ENCODE measurements at regions not wholly inside any gene's neighbourhood (a gene's known extent, or its start where the extent isn't known, plus 50 kb on each side); places are given as distances from the start of the nearest gene placed in this dataset.

DNA sequence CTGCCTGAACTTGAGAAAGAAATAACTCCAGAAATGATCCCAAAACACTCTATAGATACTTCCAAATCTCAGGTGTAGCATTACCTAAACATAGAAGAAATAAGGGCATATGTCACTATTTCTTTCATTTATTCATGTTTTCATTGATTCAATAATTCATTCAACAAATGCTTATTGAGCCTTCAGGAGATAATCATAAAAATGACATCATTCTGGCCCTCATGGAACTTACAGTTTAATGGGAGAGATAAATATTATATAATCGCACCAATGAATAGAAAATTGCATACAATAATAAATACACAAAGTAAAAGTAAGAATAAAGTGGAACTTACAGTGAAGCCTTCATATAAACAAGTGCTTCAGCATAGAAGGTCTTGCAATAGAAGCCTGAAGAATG lies 58.1 kb upstream of the NR2F2 start:
- in situ Hi-C loops (cut with MboI): no loop called here
- no peaks in the 10 kb centered on the region for H3K27me3 ChIP-seq (replicated peaks; ENCODE audit: insufficient read depth)
- H4K20me1 ChIP-seq (ENCODE audit: insufficient read depth): no peaks in the 10 kb centered on the region
- peaks cover 50% of the 10 kb centered on the region for H3F3A ChIP-seq (ENCODE audit: insufficient read depth)
- no peaks in the 10 kb centered on the region for H3K9me3 ChIP-seq (ENCODE audit: low read depth)
- peaks cover 57% of the 10 kb centered on the region for H3K4me1 ChIP-seq (ENCODE audit: insufficient read depth)
- H3K9ac ChIP-seq: no peak overlapping the region
- H3K27ac ChIP-seq: no peak overlapping the region
- TF ChIP-seq EZH2 (IDR thresholded peaks at IDR 0.05; ENCODE audit: insufficient read depth, poor library complexity, severe bottlenecking): no peak
- TF ChIP-seq EZH2phosphoT487 (IDR thresholded peaks at IDR 0.05; ENCODE audit: insufficient read depth, low read depth): no peak
- H3K36me3 ChIP-seq (ENCODE audit: low read depth): no peaks in the 10 kb centered on the region
- no peaks in the 10 kb centered on the region for H3K79me2 ChIP-seq (ENCODE audit: insufficient read depth)
- no peak overlapping the region for H3K4me3 ChIP-seq
- no peak for DNase-seq
- H3K4me2 ChIP-seq (ENCODE audit: unreplicated experiment): no peak overlapping the region
- H2AFZ ChIP-seq: no peak overlapping the region
- 98% methylated on average over 1 of the region's 1 CpG for WGBS, 2 experiments (ENCODE audit: low coverage in 1 of 2, low lambda C conversion rate in 2 of 2, missing lambda C conversion rate in 2 of 2)
- H3K9me2 ChIP-seq (ENCODE audit: insufficient read depth): no peaks in the 10 kb centered on the region

DNA sequence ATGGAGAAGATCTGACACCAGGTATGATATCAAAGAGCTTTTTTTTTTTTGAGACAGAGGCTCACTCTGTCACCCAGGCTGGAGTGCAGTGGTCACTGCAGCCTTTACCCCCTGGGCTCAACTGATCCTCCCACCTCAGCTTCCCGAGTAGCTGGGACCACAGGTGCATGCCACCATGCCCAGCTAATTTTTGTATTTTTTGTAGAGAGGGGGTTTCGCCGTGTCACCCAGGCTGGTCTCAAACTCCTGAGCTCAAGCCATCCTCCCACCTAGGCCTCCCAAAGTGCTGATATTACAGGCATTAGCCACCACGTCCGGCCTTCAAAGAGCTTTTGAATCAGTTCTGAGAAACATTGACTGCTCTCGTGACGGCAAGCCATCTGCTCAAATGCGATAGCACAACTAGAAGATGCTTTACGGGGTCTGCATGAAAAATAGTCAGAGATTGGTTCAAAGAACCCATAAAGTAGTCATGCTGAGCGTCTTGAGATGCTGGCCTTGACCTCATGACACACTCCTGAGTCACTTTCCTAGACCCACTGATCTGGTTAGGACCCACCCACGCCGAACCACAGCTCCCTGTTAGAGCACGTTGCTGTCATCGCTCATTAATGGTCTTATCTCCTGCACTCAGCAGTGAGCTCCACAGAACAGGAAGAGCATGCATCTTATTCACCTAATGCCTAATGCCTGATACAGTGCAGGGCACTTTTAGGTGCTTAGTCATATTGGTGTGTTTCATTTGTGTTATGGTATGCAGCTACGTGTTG lies 57.0 kb upstream of the NR2F2 start:
- no peak overlapping the region for H3K9ac ChIP-seq
- H3K4me2 ChIP-seq (ENCODE audit: unreplicated experiment): peak overlapping the region; percentile 78
- TF ChIP-seq EZH2phosphoT487 (IDR thresholded peaks at IDR 0.05; ENCODE audit: insufficient read depth, low read depth) (peak; percentile 100), EZH2 (IDR thresholded peaks at IDR 0.05; ENCODE audit: insufficient read depth, poor library complexity, severe bottlenecking) (no peak)
- 20 to 25% methylated on average over 15 of the region's 15 CpGs for WGBS, 2 experiments (ENCODE audit: low coverage in 1 of 2, low lambda C conversion rate in 2 of 2, missing lambda C conversion rate in 2 of 2)
- no peak overlapping the region for H2AFZ ChIP-seq
- no peaks in the 10 kb centered on the region for H3K9me3 ChIP-seq (ENCODE audit: low read depth)
- DNase-seq: peak; percentile 99
- H3K79me2 ChIP-seq (ENCODE audit: insufficient read depth): no peaks in the 10 kb centered on the region
- H3K27ac ChIP-seq: peak overlapping the region; percentile 25
- in situ Hi-C loops (cut with MboI): no loop called here
- H3K27me3 ChIP-seq (replicated peaks; ENCODE audit: insufficient read depth): no peaks in the 10 kb centered on the region
- H3K4me3 ChIP-seq: peak overlapping the region; percentile 16; the same call in 1 of the 2 replicates
- H3K36me3 ChIP-seq (ENCODE audit: low read depth): no peaks in the 10 kb centered on the region
- peaks cover 52% of the 10 kb centered on the region for H3F3A ChIP-seq (ENCODE audit: insufficient read depth)
- H3K4me1 ChIP-seq (ENCODE audit: insufficient read depth): peaks cover 57% of the 10 kb centered on the region
- H4K20me1 ChIP-seq (ENCODE audit: insufficient read depth): no peaks in the 10 kb centered on the region
- no peaks in the 10 kb centered on the region for H3K9me2 ChIP-seq (ENCODE audit: insufficient read depth)

DNA sequence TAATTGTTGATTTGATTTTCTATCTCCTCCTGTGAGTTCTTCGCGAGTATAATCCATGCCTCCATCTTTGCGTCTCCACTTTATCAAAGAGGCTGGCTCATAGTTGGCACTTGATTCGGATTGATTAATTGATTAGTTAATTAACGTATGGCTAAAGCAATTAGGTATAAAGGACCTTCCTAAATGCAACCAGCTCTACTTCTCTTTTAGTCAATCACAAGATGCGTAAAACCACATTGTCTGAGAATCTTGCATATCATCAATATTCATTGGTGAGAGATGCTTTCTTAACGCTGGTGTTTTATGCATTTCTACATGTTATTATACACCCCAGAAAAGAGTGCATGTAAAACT lies 56.4 kb upstream of the NR2F2 start:
- Histone ChIP-seq H3K4me3 (peak overlapping the region; percentile 16; the same call in 1 of the 2 replicates), H3F3A (ENCODE audit: insufficient read depth) (peaks cover 52% of the 10 kb centered on the region), H3K9ac (no peak overlapping the region), H3K9me2 (ENCODE audit: insufficient read depth) (no peaks in the 10 kb centered on the region), H3K27ac (peak overlapping the region; percentile 18), H3K27me3 (replicated peaks; ENCODE audit: insufficient read depth) (no peaks in the 10 kb centered on the region), H4K20me1 (ENCODE audit: insufficient read depth) (no peaks in the 10 kb centered on the region), H2AFZ (no peak overlapping the region), H3K79me2 (ENCODE audit: insufficient read depth) (no peaks in the 10 kb centered on the region), H3K36me3 (ENCODE audit: low read depth) (no peaks in the 10 kb centered on the region), H3K4me2 (ENCODE audit: unreplicated experiment) (peak overlapping the region; percentile 78), H3K4me1 (ENCODE audit: insufficient read depth) (peaks cover 53% of the 10 kb centered on the region), H3K9me3 (ENCODE audit: low read depth) (no peaks in the 10 kb centered on the region)
- WGBS, 2 experiments (ENCODE audit: low coverage in 1 of 2, low lambda C conversion rate in 2 of 2, missing lambda C conversion rate in 2 of 2): 37 to 38% methylated on average over 7 of the region's 7 CpGs
- no peak for TF ChIP-seq EZH2phosphoT487 (IDR thresholded peaks at IDR 0.05; ENCODE audit: insufficient read depth, low read depth)
- no peak for TF ChIP-seq EZH2 (IDR thresholded peaks at IDR 0.05; ENCODE audit: insufficient read depth, poor library complexity, severe bottlenecking)
- in situ Hi-C loops (cut with MboI): no loop called here
- DNase-seq: peak; percentile 18

DNA sequence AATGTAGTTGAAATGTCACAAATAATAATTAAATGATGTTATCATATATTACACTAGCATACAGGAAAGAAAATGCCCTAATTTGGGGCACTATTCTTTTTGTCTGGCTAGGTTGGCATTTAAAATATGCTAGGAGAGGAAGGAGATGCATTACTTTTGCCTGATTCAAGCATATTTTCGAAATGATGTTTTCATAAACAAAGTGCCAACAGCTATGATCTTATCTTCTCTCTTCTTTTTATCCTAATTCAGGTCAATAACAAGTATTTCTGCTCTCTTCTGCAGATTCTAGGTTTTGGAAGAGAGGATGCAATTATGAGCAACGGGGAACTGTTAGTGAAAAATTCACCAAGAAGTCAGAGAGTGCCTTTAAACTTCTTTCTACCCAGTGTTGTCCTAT lies 55.8 kb upstream of the NR2F2 start:
- Histone ChIP-seq H3K27me3 (replicated peaks; ENCODE audit: insufficient read depth) (no peaks in the 10 kb centered on the region), H3K36me3 (ENCODE audit: low read depth) (no peaks in the 10 kb centered on the region), H2AFZ (no peak overlapping the region), H3K4me2 (ENCODE audit: unreplicated experiment) (peak overlapping the region; percentile 78), H3K4me3 (no peak overlapping the region), H3F3A (ENCODE audit: insufficient read depth) (peaks cover 52% of the 10 kb centered on the region), H3K79me2 (ENCODE audit: insufficient read depth) (no peaks in the 10 kb centered on the region), H4K20me1 (ENCODE audit: insufficient read depth) (no peaks in the 10 kb centered on the region), H3K4me1 (ENCODE audit: insufficient read depth) (peaks cover 53% of the 10 kb centered on the region), H3K27ac (no peak overlapping the region), H3K9me3 (ENCODE audit: low read depth) (no peaks in the 10 kb centered on the region), H3K9me2 (ENCODE audit: insufficient read depth) (no peaks in the 10 kb centered on the region), H3K9ac (no peak overlapping the region)
- peak; percentile 56 for DNase-seq
- in situ Hi-C loops (cut with MboI): no loop called here
- TF ChIP-seq EZH2 (IDR thresholded peaks at IDR 0.05; ENCODE audit: insufficient read depth, poor library complexity, severe bottlenecking) (no peak), EZH2phosphoT487 (IDR thresholded peaks at IDR 0.05; ENCODE audit: insufficient read depth, low read depth) (no peak)
- 24 to 25% methylated on average over 2 of the region's 2 CpGs for WGBS, 2 experiments (ENCODE audit: low coverage in 1 of 2, low lambda C conversion rate in 2 of 2, missing lambda C conversion rate in 2 of 2)

Data from GM23248 (cell line).